ENCODE measurements at regions not wholly inside any gene's neighbourhood (a gene's known extent, or its start where the extent isn't known, plus 50 kb on each side); places are given as distances from the start of the nearest gene placed in this dataset.

DNA sequence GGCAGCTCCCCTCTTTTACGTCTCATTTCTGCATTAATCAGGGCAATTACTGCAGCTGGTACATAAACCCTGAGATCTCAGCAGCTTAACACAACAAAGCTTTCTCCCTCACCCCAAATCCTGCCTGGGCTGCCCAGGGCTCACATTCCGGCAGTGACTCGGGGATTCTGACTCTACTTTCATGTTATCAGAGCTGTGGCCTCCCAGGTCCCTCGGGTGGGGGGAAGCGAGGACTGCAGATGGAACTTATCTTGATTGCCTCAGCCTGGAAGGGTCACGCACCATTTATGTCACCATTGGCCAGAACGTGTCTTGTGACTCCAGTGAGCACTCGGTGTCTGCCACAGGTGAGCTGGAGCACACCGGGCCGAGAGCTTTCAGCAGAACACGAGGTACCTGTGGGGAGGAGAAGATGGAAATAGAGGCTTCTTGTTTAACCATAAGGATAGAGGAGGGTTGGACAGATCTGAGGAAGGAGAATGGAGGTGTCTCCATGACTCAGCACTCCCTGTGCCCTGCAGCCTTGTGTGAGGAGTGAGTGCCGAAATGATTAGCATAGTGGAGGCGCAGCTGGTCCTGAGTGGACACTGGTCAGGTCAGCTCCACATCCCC is 88.5 kb upstream of the EXOC2 start:
- TF ChIP-seq YY1 (tag by site-specific recombination; IDR thresholded peaks at IDR 0.05): no peak
- no peak for TF ChIP-seq MYNN (tag by site-specific recombination; IDR thresholded peaks at IDR 0.05; ENCODE audit: borderline replicate concordance)
- TF ChIP-seq, protein P1, sequence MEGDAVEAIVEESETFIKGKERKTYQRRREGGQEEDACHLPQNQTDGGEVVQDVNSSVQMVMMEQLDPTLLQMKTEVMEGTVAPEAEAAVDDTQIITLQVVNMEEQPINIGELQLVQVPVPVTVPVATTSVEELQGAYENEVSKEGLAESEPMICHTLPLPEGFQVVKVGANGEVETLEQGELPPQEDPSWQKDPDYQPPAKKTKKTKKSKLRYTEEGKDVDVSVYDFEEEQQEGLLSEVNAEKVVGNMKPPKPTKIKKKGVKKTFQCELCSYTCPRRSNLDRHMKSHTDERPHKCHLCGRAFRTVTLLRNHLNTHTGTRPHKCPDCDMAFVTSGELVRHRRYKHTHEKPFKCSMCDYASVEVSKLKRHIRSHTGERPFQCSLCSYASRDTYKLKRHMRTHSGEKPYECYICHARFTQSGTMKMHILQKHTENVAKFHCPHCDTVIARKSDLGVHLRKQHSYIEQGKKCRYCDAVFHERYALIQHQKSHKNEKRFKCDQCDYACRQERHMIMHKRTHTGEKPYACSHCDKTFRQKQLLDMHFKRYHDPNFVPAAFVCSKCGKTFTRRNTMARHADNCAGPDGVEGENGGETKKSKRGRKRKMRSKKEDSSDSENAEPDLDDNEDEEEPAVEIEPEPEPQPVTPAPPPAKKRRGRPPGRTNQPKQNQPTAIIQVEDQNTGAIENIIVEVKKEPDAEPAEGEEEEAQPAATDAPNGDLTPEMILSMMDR (tag by site-specific recombination; IDR thresholded peaks at IDR 0.05): no peak
